KMS-11 (cell line): ENCODE measurements at regions not wholly inside any gene's neighbourhood (a gene's known extent, or its start where the extent isn't known, plus 50 kb on each side); places are given as distances from the start of the nearest gene placed in this dataset.

ENCODE experiments used
- H2AFZ ChIP-seq: fragments of 200-600 bp; sonication (generic); 2 replicates; pipeline ENCODE4 v1.6.1; 2016; ENCODE audit warnings: antibody characterized with exemption, mixed run types, low read depth
- H3K27ac ChIP-seq: fragments of 200-600 bp; sonication (generic); 2 replicates; pipeline ENCODE4 v1.6.1; 2016; ENCODE audit warnings: mild to moderate bottlenecking, mixed run types
- H3K27me3 ChIP-seq: fragments of 200-600 bp; sonication (generic); 2 replicates; pipeline ENCODE4 v1.6.1; 2017; ENCODE audit warnings: mild to moderate bottlenecking, low read depth, mixed run types, moderate library complexity; ENCODE audit not compliant: insufficient read depth
- H3K36me3 ChIP-seq: fragments of 200-600 bp; sonication (generic); 2 replicates; pipeline ENCODE4 v1.6.1; 2017; ENCODE audit warnings: mild to moderate bottlenecking, mixed run types; ENCODE audit not compliant: insufficient read depth
- H3K4me1 ChIP-seq: fragments of 200-600 bp; sonication (generic); 2 replicates; pipeline ENCODE4 v1.6.1; 2016; ENCODE audit warnings: mild to moderate bottlenecking, low read depth, mixed run types; ENCODE audit not compliant: poor library complexity, severe bottlenecking
- H3K4me2 ChIP-seq: fragments of 200-600 bp; sonication (generic); 2 replicates; pipeline ENCODE4 v1.7.0; 2016; ENCODE audit warnings: mild to moderate bottlenecking, mixed run types
- H3K4me3 ChIP-seq: fragments of 200-600 bp; sonication (generic); IDR thresholded peaks from 2 replicates; pipeline ENCODE4 v1.6.1; 2017; ENCODE audit warnings: low read depth, low read length, mixed read lengths; ENCODE audit not compliant: insufficient read depth
- H3K79me2 ChIP-seq: fragments of 200-600 bp; sonication (generic); 2 replicates; pipeline ENCODE4 v1.6.1; 2016; ENCODE audit warnings: low read depth, mixed run types; ENCODE audit not compliant: insufficient read depth
- H3K9ac ChIP-seq: fragments of 200-600 bp; sonication (generic); 2 replicates; pipeline ENCODE4 v1.6.1; 2016; ENCODE audit warnings: mild to moderate bottlenecking, mixed run types
- H4K20me1 ChIP-seq: fragments of 200-600 bp; sonication (generic); 2 replicates; pipeline ENCODE4 v1.6.1; 2016; ENCODE audit warnings: mild to moderate bottlenecking, mixed run types; ENCODE audit not compliant: insufficient read depth
- CTCF ChIP-seq: fragments of 200-600 bp; sonication (generic); conservative IDR thresholded peaks from 2 replicates; pipeline ENCODE4 v1.6.1; 2017; ENCODE audit warnings: low read depth, mild to moderate bottlenecking, antibody characterized with exemption, low read length, moderate library complexity, mixed read lengths

GRCh38 chr12:105640761-105641160 is 310.3 kb downstream of the C12orf75 start:
- TF ChIP-seq CTCF, result no peak
- Histone ChIP-seq H3K79me2 (no peaks in the 10 kb centered on the region), H3K27ac (no peak overlapping the region), H2AFZ (no peak overlapping the region), H3K4me2 (no peak overlapping the region), H3K4me3 (no peak overlapping the region), H3K4me1 (peaks cover 7% of the 10 kb centered on the region), H3K36me3 (no peaks in the 10 kb centered on the region), H3K9ac (no peak overlapping the region), H3K27me3 (no peaks in the 10 kb centered on the region), H4K20me1 (no peaks in the 10 kb centered on the region)

GRCh38 chr12:105641749-105642148 is 311.3 kb downstream of the C12orf75 start:
- H3K4me1 ChIP-seq, result peaks cover 7% of the 10 kb centered on the region
- H3K27me3 ChIP-seq, result no peaks in the 10 kb centered on the region
- no peak overlapping the region for H2AFZ ChIP-seq
- H3K4me2 ChIP-seq, result no peak overlapping the region
- H4K20me1 ChIP-seq, result no peaks in the 10 kb centered on the region
- H3K27ac ChIP-seq, result no peak overlapping the region
- H3K36me3 ChIP-seq, result no peaks in the 10 kb centered on the region
- no peak overlapping the region for H3K9ac ChIP-seq
- H3K79me2 ChIP-seq, result no peaks in the 10 kb centered on the region
- no peak for TF ChIP-seq CTCF
- no peak overlapping the region for H3K4me3 ChIP-seq

GRCh38 chr12:105644770-105645169 is 314.3 kb downstream of the C12orf75 start:
- peaks cover 7% of the 10 kb centered on the region for H3K4me1 ChIP-seq

GRCh38 chr12:105654606-105655005 is 324.1 kb downstream of the C12orf75 start:
- no peak overlapping the region for H3K4me2 ChIP-seq
- H4K20me1 ChIP-seq, result no peaks in the 10 kb centered on the region
- no peaks in the 10 kb centered on the region for H3K36me3 ChIP-seq

More at GRCh38 chr12:105644770-105645169, 314.3 kb downstream of the C12orf75 start:
- Histone ChIP-seq H3K27me3 (no peaks in the 10 kb centered on the region), H3K27ac (no peak overlapping the region), H4K20me1 (no peaks in the 10 kb centered on the region), H3K36me3 (no peaks in the 10 kb centered on the region), H3K4me3 (no peak overlapping the region), H3K79me2 (no peaks in the 10 kb centered on the region), H3K9ac (no peak overlapping the region), H2AFZ (no peak overlapping the region), H3K4me2 (no peak overlapping the region)
- TF ChIP-seq CTCF, result no peak

More at GRCh38 chr12:105654606-105655005, 324.1 kb downstream of the C12orf75 start:
- Histone ChIP-seq H3K9ac (no peak overlapping the region), H3K27me3 (no peaks in the 10 kb centered on the region), H3K4me3 (no peak overlapping the region), H2AFZ (no peak overlapping the region), H3K79me2 (no peaks in the 10 kb centered on the region), H3K27ac (no peak overlapping the region), H3K4me1 (no peaks in the 10 kb centered on the region)
- no peak for TF ChIP-seq CTCF
